Keratinocyte (primary cell): ENCODE measurements at regions not wholly inside any gene's neighbourhood (a gene's known extent, or its start where the extent isn't known, plus 50 kb on each side); places are given as distances from the start of the nearest gene placed in this dataset.

Source experiments
- DNase-seq: peaks from one replicate; pipeline ENCODE4 v3.0.0-alpha.2; 2011; ENCODE audit warnings: low read depth, missing footprints, low spot score
- FAIRE-seq: peaks from 2 replicates; lab custom pipeline; 2011; peaks lifted over from hg19 to GRCh38; lab: Jason Lieb, UNC
- H2AFZ ChIP-seq: 2 replicates; pipeline ENCODE4 v1.6.0; 2012; ENCODE audit warnings: low read length, control low read depth, inconsistent platforms; ENCODE audit not compliant: control insufficient read depth
- H3K27ac ChIP-seq: 2 replicates; pipeline ENCODE4 v1.5.1; 2011; ENCODE audit warnings: low read length; ENCODE audit not compliant: control insufficient read depth, insufficient read depth
- H3K27me3 ChIP-seq: 3 replicates; pipeline ENCODE4 v1.6.0; 2011; ENCODE audit warnings: low read length; ENCODE audit not compliant: control insufficient read depth, insufficient read depth; ENCODE audit errors: extremely low read depth
- H3K36me3 ChIP-seq, 2 experiments: 2 replicates in 1 of 2; 3 replicates in 1 of 2; pipeline ENCODE4 v1.5.1; 2011; ENCODE audit warnings: low read length in 2 of 2, mild to moderate bottlenecking in 1 of 2; ENCODE audit not compliant: control insufficient read depth in 2 of 2, insufficient read depth in 2 of 2; ENCODE audit errors: extremely low read depth in 1 of 2
- H3K4me1 ChIP-seq: 3 replicates; pipeline ENCODE4 v1.5.1; 2011; ENCODE audit warnings: low read length; ENCODE audit not compliant: control insufficient read depth, insufficient read depth; ENCODE audit errors: extremely low read depth
- H3K4me2 ChIP-seq: 3 replicates; pipeline ENCODE4 v1.6.0; 2011; ENCODE audit warnings: low read depth, low read length; ENCODE audit not compliant: control insufficient read depth, insufficient read depth; ENCODE audit errors: extremely low read depth
- H3K4me3 ChIP-seq, 3 experiments: fragments of 200-600 bp in 1 of 3; sonication (generic) in 1 of 3; 2 replicates in 2 of 3; 3 replicates in 1 of 3; pipeline ENCODE4 v1.5.1; 2011 to 2016; ENCODE audit warnings: low read length in 3 of 3, mild to moderate bottlenecking in 3 of 3, control low read depth in 2 of 3, inconsistent platforms in 1 of 3, low read depth in 1 of 3, mixed read lengths in 1 of 3, mixed run types in 1 of 3, moderate library complexity in 1 of 3; ENCODE audit not compliant: control insufficient read depth in 2 of 3, insufficient read depth in 2 of 3; ENCODE audit errors: extremely low read depth in 1 of 3
- H3K79me2 ChIP-seq: 2 replicates; pipeline ENCODE4 v1.6.0; 2012; ENCODE audit warnings: low read length; ENCODE audit not compliant: control insufficient read depth, insufficient read depth
- H3K9ac ChIP-seq: 3 replicates; pipeline ENCODE4 v1.6.0; 2011; ENCODE audit warnings: low read length; ENCODE audit not compliant: control insufficient read depth, insufficient read depth; ENCODE audit errors: extremely low read depth
- H3K9me1 ChIP-seq: 3 replicates; pipeline ENCODE4 v1.6.0; 2011; ENCODE audit warnings: low read length; ENCODE audit not compliant: control insufficient read depth, insufficient read depth; ENCODE audit errors: extremely low read depth
- H3K9me3 ChIP-seq: 2 replicates; pipeline ENCODE4 v1.5.1; 2012; ENCODE audit warnings: low read depth, low read length; ENCODE audit not compliant: control insufficient read depth
- H4K20me1 ChIP-seq: 3 replicates; pipeline ENCODE4 v1.6.0; 2011; ENCODE audit warnings: low read length; ENCODE audit not compliant: control insufficient read depth, insufficient read depth; ENCODE audit errors: extremely low read depth
- EZH2 ChIP-seq: IDR thresholded peaks from one replicate; pipeline ENCODE4 v1.6.1; 2012; ENCODE audit warnings: inconsistent platforms, mild to moderate bottlenecking, low read length, moderate library complexity
- dilution Hi-C: fragments of 300-500 bp; cut with MboI; formaldehyde crosslinking; loops from one replicate; pipeline ENCODE4 v1.7.0; 2020; ENCODE audit warnings: low sequenced_read_pairs; ENCODE audit not compliant: extremely low pct_ligation_motif_present
- TF ChIP-seq, protein P1 (sequence below), 3 experiments: IDR thresholded peaks in 1 of 3; conservative IDR thresholded peaks in 1 of 3; optimal IDR thresholded peaks in 1 of 3; 2 replicates in 2 of 3; 3 replicates in 1 of 3; pipeline versions ENCODE3 to v1.5.1; 2011; ENCODE audit warnings: low read length in 3 of 3, mild to moderate bottlenecking in 3 of 3, moderate library complexity in 2 of 3, control low read depth in 1 of 3, inconsistent platforms in 1 of 3; ENCODE audit not compliant: insufficient read depth in 2 of 3; ENCODE audit errors: extremely low read depth in 1 of 3

DNA sequence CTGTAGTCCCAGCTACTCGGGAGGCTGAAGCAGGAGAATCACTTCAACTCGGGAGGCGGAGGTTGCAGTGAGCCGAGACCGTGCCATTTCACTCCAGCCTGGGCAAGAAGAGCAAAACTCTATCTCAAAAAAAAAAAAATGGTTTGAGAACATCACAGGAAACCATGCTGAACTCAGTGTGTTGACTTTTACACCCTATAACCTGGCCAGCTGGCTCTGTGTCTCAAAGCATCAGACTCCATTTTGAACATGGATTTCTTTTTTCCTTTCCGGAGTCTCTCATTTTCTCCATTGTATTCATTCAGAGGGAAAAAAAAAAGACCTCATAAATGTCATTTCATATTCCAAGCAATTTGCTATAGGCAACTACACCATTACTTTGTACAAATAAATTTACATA is 63.2 kb upstream of the FOXN3 start:
- Histone ChIP-seq H3K79me2 (no peaks in the 10 kb centered on the region), H3K4me2 (no peak overlapping the region), H3K4me1 (peaks cover under 1% of the 10 kb centered on the region), H3K36me3 (no peaks in the 10 kb centered on the region), H3K27ac (no peak overlapping the region), H3K9me1 (no peaks in the 10 kb centered on the region), H3K9ac (no peak overlapping the region), H2AFZ (no peak overlapping the region), H3K4me3 (no peak overlapping the region), H4K20me1 (no peaks in the 10 kb centered on the region), H3K27me3 (no peaks in the 10 kb centered on the region), H3K9me3 (no peaks in the 10 kb centered on the region)
- FAIRE-seq (no peak), DNase-seq (no peak)
- dilution Hi-C loops = no loop called here
- no peak for TF ChIP-seq EZH2
- TF ChIP-seq, protein P1, sequence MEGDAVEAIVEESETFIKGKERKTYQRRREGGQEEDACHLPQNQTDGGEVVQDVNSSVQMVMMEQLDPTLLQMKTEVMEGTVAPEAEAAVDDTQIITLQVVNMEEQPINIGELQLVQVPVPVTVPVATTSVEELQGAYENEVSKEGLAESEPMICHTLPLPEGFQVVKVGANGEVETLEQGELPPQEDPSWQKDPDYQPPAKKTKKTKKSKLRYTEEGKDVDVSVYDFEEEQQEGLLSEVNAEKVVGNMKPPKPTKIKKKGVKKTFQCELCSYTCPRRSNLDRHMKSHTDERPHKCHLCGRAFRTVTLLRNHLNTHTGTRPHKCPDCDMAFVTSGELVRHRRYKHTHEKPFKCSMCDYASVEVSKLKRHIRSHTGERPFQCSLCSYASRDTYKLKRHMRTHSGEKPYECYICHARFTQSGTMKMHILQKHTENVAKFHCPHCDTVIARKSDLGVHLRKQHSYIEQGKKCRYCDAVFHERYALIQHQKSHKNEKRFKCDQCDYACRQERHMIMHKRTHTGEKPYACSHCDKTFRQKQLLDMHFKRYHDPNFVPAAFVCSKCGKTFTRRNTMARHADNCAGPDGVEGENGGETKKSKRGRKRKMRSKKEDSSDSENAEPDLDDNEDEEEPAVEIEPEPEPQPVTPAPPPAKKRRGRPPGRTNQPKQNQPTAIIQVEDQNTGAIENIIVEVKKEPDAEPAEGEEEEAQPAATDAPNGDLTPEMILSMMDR (optimal IDR thresholded peaks at IDR 0.05 in 1 of 3, IDR thresholded peaks at IDR 0.05 in 1 of 3, conservative IDR thresholded peaks at IDR 0.05 in 1 of 3; ENCODE audit: extremely low read depth in 1 of 3, insufficient read depth in 2 of 3, low read length in 3 of 3) = no peak

DNA sequence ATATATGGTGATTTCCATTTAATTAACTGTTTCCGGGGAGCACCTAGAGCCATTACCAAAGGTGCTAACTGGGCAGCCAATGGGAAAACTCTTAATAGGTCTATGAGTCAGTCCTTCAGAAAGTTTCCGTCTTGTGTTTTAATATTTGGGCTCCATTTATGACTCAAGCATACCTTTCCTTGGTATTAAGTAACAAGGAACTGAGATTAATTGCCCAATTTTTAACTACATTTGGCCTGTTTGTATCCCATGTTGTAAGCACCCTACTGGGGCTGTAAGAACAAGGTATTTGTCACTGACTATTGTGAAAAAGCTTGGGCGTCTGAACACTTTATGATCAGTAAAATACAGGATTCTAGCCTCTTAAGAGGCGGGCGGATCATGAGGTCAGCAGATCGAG is 62.8 kb upstream of the FOXN3 start:
- FAIRE-seq (peak; percentile 32), DNase-seq (peak; percentile 48)
- Histone ChIP-seq H3K9ac (no peak overlapping the region), H2AFZ (no peak overlapping the region), H3K36me3 (no peaks in the 10 kb centered on the region), H4K20me1 (no peaks in the 10 kb centered on the region), H3K79me2 (no peaks in the 10 kb centered on the region), H3K4me1 (no peaks in the 10 kb centered on the region), H3K4me3 (no peak overlapping the region), H3K9me1 (no peaks in the 10 kb centered on the region), H3K27ac (no peak overlapping the region), H3K9me3 (no peaks in the 10 kb centered on the region), H3K27me3 (no peaks in the 10 kb centered on the region), H3K4me2 (no peak overlapping the region)
- dilution Hi-C loops = no loop called here
- no peak for TF ChIP-seq EZH2
- TF ChIP-seq, protein P1 (optimal IDR thresholded peaks at IDR 0.05 in 1 of 3, IDR thresholded peaks at IDR 0.05 in 1 of 3, conservative IDR thresholded peaks at IDR 0.05 in 1 of 3; ENCODE audit: extremely low read depth in 1 of 3, insufficient read depth in 2 of 3, low read length in 3 of 3) = no peak
